HG03378 (cell line): ENCODE measurements at regions not wholly inside any gene's neighbourhood (a gene's known extent, or its start where the extent isn't known, plus 50 kb on each side); places are given as distances from the start of the nearest gene placed in this dataset.

Experiments used
- ATAC-seq: cut with Tn5 transposase; IDR thresholded peaks from one replicate; pipeline ENCODE4 v1.9.1; 2021; ENCODE audit warnings: mild to moderate bottlenecking, moderate library complexity; ENCODE audit not compliant: unreplicated experiment

DNA sequence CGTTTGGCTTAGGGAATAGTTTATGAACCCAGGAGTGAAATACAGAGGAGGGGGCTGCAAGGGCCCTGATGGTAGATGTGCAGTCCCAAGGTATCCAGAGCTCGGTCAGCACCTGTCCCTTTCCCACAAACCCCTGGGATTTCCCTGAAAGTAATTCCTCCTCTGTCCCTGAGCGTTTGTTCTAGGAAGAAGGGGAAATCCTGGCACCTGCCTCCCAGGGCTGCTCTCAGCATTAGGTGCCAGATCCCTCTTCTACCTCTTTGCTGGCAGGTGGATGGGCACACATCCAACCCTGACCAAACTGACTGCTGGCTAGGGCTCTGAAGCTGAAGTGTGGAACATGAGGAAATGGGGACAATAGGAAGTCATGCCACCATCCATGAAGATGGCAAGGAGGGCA is 824.0 kb downstream of the SLC4A3 start:
- ATAC-seq = no peak

- ATAC-seq = no peak
These were observed 825.1 kb downstream of the SLC4A3 start for GRCh38 chr2:220452561-220452960.

DNA sequence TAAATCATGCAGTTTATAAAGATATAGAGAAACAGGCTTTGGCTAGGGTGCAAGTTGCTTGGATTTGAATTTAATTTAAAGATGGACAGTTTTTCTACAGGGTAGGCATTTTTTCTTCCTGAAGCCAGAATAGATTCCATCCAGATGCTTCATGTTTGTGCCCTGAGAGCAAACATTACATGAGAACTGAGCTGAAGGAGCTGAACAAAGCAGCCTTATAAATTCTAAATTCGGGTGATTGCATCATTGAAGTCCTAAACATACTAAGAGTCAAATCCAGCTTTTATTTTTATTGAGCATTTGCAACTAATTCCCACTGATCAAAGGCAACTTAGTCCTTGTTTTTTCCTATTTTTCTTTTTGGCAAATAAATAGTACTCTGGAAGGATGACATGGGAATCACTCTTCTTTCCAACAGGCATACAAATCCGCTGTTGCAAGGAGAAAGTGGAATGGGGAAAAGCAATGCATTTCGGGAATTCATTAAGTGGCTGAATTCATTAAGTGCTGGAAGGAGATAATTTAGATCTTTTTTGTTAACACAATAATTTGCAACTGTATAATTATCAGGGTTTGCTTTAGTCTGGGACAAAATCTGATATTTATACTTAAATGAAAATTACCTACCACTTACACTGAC is 828.0 kb downstream of the SLC4A3 start:
- ATAC-seq = no peak

GRCh38 chr2:220458051-220458450 is 830.6 kb downstream of the SLC4A3 start:
- ATAC-seq = no peak

GRCh38 chr2:220460257-220460985 is 833.0 kb downstream of the SLC4A3 start:
- no peak for ATAC-seq

DNA sequence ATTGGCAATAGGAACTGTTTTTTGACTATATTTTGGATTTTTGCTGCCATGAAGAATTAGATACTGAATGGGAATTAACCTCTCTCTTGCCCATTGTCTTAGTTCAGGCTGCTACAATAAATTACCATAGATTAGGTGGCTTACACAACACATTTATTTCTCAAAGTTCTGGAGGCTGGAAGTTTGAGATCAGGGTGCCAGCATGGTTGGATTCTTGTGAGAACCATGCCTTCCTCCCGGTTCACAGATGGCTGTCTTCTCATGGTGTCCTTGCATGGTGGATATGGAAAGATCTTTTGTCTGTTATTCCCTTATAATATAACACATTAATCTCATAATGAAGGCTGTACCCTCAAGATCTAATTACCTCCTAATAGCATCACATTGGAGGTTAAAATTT is 836.4 kb downstream of the SLC4A3 start:
- no peak for ATAC-seq

DNA sequence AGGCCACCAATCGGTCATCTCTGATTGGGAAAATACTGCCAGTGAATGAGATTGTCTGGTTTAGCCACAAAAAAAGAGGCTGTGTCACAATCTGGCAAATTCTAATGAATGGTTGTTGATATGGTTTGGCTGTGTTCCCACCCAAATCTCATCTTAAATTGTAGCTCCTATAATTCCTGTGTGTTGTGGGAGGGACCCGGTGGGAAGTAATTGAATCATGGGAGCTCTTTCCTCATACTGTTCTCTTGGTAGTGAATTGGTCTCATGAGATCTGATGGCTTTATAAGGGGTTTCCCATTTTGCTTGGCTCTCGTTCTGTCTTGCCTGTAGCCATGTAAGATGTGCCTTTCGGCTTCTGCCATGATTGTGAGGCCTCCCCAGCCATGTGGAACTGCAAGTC is 838.3 kb downstream of the SLC4A3 start:
- no peak for ATAC-seq

DNA sequence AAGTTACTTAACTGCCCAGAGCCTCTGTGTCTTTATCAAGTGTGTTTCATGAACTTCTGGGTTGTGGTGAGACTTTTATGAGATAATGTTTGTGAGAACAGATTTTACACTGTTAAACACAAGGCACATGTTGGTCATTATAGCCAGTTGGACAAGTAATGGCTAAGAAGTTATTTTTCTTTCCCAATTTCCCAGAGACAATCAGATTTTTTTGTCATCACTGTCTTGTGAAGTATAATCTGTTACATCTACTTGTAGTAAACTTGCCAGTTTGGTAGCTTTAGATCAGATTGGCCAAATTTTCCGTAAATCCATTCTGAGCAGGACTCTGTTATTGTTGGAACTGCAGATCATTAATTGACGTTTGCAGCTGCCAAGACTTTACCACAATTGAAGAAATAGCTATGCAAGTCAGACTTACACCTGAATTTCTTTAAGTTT is 838.8 kb downstream of the SLC4A3 start:
- no peak for ATAC-seq

GRCh38 chr2:220469201-220469600 is 841.8 kb downstream of the SLC4A3 start:
- ATAC-seq = no peak

DNA sequence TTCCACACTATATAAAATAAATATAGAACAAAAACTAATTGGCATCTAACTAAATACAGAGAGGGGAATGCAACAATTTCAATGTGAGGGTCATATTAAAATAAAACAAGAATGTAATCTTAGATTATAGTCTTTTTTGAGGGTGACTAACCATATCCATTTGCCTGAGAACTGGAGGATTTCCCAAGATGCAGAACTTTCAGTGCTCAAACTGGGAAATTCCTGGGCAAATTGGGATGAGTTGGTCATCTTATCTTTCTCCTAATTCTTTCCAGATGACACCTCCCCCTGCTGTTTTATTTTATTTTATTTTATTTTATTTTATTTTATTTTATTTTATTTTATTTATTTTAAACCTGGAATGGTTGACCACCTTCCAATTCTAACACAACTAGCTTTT is 846.2 kb downstream of the SLC4A3 start:
- no peak for ATAC-seq

DNA sequence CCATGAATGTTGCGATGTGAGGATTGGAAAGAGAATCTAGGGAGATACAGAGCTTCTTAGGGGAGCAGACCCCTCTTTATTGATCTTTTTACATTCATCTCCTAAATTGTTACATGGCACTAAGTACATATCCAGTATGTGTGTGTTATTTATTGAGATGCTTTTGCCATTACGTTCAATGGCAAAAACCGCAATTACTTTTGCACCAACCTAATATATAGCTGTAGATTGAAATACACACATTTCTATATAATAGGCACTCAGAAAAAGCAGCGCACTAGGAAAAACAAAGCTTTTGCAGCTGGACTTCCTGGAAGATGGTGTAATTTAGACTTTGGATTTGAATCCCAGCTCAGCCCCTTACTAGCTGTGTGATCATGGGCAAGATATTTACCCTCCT is 849.4 kb downstream of the SLC4A3 start:
- ATAC-seq = no peak

DNA sequence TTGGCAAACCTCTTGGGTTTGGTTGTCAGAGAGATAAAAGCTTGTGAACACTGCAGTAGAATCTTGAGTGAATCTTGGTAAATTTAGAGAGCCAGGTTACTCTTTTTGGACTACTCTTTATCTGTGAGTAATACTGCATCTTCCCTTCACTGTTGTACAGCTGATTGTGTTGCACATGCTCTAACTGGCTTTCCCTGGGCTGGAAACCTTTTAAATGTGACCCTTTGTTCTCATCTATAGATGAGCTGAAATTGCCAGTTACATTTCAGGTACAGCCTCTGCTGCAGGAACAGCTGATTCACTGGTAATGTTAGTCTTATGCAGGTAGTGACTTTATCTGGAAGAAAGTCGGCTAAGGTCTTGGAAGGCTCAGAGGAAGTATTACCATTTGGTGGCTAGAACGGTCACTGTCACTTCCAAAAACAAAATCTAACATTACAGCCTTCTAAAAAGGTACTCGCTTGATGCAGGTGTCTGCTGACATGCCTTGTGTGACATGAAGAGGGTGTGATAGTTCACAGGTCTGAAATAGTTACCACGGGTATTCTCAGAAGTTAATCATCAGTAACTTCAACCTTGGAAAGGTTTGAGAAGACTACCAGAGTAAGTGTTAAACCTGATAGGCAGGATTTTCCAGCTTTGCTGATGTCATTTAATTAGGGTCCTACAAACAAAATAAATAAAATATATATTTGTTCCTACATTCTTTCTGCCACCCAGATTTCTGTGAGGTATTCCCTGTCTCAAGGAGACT is 851.1 kb downstream of the SLC4A3 start:
- no peak for ATAC-seq

- ATAC-seq = no peak
These were observed 855.3 kb downstream of the SLC4A3 start for GRCh38 chr2:220482716-220483115.

GRCh38 chr2:220489121-220489520 is 861.7 kb downstream of the SLC4A3 start:
- no peak for ATAC-seq

DNA sequence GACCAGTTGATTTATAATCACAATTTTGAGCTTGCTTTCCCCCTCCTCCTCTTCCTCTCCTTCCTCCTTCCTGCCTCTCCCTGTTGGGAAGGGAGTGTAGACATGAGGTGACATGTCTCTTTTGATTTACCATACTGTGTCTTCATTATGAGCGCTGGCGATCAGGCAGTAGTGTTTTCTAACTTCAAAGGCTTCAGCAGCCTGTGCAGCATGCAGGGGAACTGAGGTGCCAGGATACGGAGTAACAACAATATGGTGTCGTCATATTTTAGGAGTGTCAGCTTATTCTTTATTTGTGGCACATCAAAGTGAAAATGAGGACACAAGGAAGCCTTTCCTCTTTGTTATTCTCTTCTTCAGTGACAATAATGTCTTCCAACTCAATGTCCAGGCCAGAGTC is 864.2 kb downstream of the SLC4A3 start:
- no peak for ATAC-seq

DNA sequence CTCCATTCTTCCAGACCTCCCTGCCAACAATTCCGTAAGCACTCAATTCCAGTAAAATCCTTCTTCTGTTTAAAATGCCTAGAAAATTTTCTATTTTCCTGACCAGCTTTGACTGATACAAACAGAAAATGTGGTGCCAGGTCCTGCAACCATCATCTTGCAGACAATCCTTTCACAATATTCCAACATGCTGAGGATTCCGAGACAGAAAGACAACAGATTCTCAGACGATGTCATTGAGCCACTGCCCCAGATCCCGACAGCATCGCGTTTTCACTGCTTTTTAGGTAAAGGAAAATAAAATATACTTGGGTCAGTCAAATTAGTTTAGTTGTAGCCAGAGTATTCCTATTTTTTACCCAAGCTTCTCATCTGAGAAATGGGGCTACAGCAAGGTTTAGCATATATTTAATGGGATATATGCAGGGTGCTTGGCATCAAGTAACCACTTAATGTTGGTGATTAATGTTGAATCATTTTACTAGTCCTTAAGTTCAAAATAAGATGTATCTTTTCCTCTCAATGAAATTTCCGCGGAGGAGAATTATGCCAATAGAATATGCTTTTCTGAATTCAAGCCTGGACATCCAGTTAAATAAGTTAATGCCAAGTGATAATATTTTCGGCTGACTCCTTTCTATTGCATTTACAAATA is 866.6 kb downstream of the SLC4A3 start:
- no peak for ATAC-seq

DNA sequence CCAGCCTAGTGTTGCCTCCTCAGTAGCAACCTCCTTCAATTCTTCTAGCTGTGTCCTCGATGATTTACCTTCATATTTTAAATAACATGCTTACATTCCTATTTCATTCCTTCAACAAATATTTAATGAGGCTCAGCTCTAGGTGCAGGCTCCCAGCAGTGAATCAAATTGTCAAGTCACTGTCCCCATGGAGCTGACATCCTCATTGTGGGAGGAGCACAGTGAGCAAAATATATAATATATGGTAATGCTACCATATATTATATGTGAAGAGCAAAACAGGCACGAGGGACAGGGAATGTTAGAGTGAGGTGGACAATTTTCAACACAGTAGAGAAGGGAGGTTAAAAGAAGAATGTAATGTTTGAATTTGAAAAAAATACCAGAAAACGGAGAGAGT is 869.1 kb downstream of the SLC4A3 start:
- ATAC-seq = no peak

DNA sequence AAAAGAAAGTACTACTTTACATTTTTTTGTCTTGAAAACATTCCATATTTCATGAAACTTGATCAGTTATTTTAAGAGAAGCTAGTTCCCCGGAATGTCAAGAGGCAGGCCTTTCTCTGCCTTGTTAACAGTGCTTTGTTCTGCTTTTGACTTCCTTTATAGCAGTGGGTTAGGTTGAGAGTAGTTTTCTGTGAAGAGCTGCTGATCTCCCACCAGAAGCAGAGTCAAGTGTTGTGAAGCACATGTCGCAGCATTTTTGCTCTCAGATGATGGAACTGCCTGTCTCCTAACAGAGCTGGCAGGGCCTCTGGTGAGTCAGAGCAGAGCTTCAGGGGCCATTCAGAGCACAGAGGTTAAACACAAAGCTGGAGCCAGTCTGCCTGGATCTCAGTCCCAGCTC is 871.8 kb downstream of the SLC4A3 start:
- ATAC-seq = no peak

DNA sequence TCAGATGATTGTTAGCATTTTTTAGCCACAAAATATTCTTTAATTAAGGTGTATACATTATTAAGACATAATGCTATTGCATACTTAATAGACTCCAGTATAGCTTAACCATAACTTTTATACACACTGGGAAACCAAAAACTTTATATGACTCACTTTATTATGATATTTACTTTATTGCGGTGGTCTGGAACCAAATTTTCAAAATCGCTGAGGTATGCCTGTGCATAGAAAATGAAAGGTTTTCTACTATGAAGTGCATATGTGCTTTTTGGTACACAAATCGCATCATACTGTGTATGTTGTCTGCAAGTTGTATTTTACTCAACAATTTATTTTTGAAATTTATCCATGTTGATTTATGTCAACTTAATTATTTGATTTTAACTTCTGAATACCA is 875.1 kb downstream of the SLC4A3 start:
- no peak for ATAC-seq

DNA sequence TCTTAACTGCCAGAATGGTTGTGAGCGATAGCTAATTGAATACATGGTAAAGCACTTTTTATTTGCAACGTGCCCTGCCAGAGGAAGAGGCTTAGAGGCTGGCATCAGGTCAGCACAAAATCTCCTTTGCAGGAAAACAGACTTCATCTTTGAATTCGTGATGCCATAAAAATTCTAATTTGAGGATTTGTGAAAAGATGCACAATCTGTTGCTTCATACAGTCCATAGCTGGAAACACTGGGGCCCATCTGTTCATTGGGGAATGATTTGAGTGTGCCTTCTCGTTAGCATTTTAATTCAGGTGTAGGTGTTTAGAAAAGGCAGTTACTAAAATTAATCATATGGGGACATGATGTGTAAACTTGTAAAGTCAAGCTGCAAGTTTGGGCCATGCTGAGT is 876.0 kb downstream of the SLC4A3 start:
- ATAC-seq = no peak

- ATAC-seq = no peak
These were observed 877.6 kb downstream of the SLC4A3 start for GRCh38 chr2:220504938-220505503.
